C4-2B (cell line): ENCODE measurements at regions not wholly inside any gene's neighbourhood (a gene's known extent, or its start where the extent isn't known, plus 50 kb on each side); places are given as distances from the start of the nearest gene placed in this dataset.

ENCODE experiments used
- ZFX ChIP-seq: fragments of 450-650 bp; IDR thresholded peaks from 2 replicates; pipeline ENCODE4 v1.6.1; 2017
- TF ChIP-seq, protein P1 (sequence below): fragments of 450-650 bp; conservative IDR thresholded peaks from 2 replicates; pipeline ENCODE4 v1.5.1; 2017; ENCODE audit warnings: mild to moderate bottlenecking

DNA sequence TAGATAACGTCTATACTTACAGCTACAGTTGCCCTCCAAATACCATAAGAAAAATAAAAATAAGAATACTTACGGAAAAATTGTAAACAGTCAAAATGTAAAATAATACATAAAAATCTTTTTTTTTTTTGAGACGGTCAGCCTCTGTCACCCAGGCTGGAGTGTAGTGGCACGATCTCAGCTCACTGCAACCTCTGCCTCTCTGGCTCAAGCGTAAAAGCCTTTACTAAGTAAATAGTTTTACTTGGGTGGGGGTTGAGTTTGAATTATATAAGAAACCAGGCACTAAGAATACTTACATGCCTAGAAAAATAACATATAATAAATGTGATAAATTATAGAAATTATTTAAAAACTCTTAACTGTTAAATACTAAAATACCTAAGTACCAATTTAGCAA is 1413.0 kb upstream of the PRR20A start:
- TF ChIP-seq, protein P1, sequence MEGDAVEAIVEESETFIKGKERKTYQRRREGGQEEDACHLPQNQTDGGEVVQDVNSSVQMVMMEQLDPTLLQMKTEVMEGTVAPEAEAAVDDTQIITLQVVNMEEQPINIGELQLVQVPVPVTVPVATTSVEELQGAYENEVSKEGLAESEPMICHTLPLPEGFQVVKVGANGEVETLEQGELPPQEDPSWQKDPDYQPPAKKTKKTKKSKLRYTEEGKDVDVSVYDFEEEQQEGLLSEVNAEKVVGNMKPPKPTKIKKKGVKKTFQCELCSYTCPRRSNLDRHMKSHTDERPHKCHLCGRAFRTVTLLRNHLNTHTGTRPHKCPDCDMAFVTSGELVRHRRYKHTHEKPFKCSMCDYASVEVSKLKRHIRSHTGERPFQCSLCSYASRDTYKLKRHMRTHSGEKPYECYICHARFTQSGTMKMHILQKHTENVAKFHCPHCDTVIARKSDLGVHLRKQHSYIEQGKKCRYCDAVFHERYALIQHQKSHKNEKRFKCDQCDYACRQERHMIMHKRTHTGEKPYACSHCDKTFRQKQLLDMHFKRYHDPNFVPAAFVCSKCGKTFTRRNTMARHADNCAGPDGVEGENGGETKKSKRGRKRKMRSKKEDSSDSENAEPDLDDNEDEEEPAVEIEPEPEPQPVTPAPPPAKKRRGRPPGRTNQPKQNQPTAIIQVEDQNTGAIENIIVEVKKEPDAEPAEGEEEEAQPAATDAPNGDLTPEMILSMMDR, result no peak
- TF ChIP-seq ZFX, result no peak
